GM18498 (cell line): ENCODE measurements at regions not wholly inside any gene's neighbourhood (a gene's known extent, or its start where the extent isn't known, plus 50 kb on each side); places are given as distances from the start of the nearest gene placed in this dataset.

Experiments
- ATAC-seq: cut with Tn5 transposase; IDR thresholded peaks from one replicate; pipeline ENCODE4 v1.9.1; 2021; ENCODE audit warnings: mild to moderate bottlenecking, moderate library complexity; ENCODE audit not compliant: unreplicated experiment

DNA sequence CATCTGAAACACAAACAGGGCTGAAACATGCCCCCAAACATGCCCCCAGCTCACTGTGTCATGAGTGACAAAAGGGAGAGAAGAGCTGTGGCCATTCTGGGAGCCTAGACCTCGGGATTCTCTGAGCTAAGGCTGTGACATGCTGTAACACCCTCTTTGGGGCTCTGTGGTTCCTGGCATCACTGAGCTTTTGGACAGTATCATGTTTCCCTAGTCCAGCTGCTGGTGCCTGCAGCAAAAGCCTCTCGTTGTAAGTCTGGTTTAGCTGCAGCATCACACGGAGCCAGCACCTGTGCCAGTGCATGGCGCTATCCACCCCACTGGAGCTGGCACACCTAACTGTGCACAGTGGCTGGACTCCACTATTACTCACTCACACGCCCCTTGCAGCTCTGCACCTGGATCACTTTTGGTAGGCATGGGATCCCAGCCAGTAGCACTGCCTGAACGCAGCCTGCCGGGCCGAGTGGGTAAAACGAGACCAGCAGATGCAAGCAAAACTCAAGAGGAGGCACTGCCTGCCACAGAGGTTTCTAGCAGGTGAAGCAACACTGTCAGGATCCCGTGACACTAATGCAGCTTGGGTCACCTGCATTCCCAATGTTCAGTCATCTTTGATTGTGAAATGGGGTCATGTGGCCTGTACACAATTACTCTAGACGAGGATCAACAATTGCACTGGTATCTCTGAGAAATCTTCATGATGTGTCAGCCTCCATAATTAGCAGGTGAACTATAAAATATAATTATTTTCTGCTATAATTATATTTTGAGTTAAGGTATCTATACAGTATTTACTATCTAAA, 547.2 kb downstream of the ZNF804A start:
- no peak for ATAC-seq

- no peak for ATAC-seq
These were observed 549.0 kb downstream of the ZNF804A start for GRCh38 chr2:185147361-185147760.

DNA sequence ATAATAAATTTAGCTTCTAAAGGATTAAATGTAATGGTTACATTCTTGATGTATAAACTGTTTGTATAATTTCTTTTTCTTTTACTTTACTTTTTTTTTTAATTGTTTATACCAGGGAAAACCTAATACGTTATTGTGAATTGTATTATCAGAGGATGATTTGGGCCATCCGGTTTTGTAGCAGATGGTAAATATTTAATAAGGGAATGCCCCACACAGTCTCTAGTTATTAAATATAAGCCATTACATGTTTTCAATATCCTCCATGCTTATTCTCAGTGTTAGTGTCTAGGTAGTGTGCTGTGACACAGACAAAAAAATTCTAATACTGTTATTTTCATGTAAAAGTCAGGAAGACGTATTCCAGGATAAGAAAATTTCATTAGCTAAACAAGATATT, 553.9 kb downstream of the ZNF804A start:
- ATAC-seq: no peak

- ATAC-seq: no peak
These were observed 563.4 kb downstream of the ZNF804A start for GRCh38 chr2:185161701-185162100.

DNA sequence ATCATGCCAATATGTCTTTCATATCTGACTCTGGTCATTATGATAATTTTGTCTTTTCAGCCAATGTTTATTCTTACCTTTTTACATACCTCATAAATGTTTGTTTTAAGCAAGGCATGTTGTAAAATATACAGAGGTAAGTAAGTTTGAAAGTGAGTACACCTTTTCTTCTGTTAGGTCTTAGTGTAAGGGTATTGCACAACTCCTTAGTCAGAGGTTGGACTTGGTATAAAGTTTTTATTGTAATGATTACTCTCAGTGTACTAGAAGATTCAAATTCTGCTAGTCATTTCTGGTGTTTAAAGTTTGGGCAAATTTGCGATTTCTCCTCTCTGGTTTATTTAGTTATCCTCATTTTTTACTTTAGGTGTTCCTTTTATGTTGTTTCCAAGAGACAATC, 564.3 kb upstream of the FSIP2 start:
- no peak for ATAC-seq

DNA sequence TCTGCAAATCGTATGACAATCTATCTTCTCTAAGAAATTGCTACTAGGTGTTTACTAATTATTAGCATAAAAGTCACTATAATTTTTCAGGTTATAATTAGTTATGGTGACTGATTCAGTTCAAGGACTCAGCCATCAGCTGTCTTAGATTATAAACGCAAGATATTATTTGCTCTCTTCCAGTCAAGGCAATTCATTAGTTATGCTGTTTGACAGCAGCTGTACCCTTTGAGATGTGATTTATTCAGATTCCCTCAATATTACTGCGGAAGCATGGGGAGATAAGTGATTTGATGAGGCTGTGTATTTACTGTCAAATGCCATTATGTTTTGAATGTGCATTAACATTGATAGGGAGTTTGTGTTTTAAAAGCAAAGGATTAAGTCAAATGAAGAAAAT, 558.9 kb upstream of the FSIP2 start:
- no peak for ATAC-seq

- no peak for ATAC-seq
These were observed 556.7 kb upstream of the FSIP2 start for GRCh38 chr2:185181901-185182300.

- no peak for ATAC-seq
These were observed 553.6 kb upstream of the FSIP2 start for GRCh38 chr2:185185044-185185443.

DNA sequence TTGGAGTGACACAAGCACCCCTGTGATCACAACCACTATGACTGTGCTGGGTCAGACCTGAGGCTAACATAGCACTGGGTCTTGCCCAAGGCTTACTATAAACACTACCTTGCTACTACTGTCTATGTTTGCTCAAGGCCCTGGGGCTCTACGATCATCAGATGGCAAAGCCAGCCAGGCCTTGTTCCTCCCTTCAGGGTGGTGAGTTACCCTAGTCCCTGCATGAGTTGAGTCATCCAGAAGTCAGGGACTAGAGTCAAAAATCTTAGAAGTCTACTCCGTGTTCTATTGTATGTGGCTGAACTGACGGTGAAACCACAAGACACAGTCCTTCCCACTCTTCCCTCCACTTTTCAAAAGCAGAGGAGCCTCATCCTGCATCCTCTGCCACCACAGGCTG, 551.2 kb upstream of the FSIP2 start:
- ATAC-seq: no peak

GRCh38 chr2:185188656-185189055, 549.9 kb upstream of the FSIP2 start:
- no peak for ATAC-seq

DNA sequence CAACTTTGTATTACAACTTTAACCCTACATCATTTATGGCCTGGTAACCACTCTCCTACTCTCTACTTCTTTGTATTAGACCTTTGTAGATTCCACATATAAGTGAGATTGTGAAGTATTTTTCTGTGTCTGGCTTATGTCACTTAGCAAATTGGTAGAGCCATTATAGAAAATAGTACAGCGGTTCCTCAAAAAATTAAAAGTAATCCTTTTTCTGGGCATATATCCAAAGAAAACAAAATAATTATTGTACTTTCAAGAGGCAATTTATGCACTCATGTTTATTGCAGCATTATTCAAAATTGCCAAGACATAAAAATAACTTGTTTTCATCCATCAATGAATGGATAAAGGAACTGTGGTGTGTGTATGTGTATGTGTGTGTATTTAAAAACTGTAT, 537.5 kb upstream of the FSIP2 start:
- no peak for ATAC-seq

GRCh38 chr2:185202381-185202780, 536.2 kb upstream of the FSIP2 start:
- no peak for ATAC-seq

GRCh38 chr2:185202945-185203528, 535.6 kb upstream of the FSIP2 start:
- no peak for ATAC-seq

GRCh38 chr2:185208261-185208660, 530.3 kb upstream of the FSIP2 start:
- ATAC-seq: no peak

DNA sequence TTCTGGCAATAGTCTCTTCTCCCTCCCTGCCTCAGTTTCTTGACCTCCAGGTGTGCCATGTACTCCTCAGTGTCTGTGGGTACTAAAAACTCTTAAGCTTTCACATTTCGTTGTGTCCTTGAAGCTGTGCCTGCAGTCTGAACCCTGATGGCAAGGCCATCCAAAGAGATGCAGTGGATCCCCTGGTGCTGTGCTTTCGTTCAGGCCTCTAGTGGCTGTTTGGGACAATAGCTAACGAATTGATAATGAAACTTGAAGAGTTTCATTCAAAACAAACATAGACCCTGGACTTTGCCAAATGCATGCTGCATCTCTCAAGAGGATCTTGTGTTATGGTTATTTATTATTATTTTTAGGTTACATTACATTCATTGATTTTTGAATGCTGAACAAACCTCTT, 523.1 kb upstream of the FSIP2 start:
- no peak for ATAC-seq

DNA sequence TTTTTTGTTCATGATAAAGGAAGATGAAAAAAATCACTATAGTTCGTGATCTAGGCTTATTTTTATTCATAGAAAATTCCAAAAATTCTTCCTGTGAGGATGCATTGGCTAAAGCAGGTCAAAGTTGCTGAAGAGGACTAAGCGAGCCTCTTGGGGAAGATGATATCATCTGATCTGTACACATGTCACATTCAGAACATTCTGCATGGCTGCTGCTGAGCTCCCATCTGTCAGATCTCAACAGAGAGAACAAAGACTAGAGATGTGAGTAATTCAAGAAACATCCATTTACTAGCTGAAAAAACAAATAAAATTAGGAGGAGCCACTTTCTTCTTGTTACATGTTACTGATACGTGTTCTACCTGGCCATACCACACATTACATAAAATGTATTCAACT, 518.6 kb upstream of the FSIP2 start:
- ATAC-seq: no peak

DNA sequence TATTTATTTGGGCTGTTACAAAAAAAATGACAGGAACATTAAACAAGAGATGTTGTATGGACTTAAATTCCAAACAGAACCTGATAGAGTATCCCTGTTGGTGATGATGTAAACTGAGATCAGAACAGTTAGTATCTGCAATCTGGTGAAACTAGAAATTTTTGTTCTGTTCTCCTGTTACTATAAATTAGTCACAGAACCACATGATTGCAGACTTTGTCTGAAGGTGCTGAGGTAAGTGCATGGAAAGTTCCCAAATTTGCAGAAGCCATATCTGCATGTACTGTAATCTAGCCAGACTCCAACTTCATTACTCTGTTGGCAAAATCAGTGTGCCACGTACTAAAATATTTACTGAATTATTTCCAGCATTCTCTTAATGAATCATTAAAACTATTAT, 516.3 kb upstream of the FSIP2 start:
- ATAC-seq: no peak

- no peak for ATAC-seq
These were observed 511.2 kb upstream of the FSIP2 start for GRCh38 chr2:185227391-185227790.

GRCh38 chr2:185239491-185239890, 499.1 kb upstream of the FSIP2 start:
- ATAC-seq: no peak

DNA sequence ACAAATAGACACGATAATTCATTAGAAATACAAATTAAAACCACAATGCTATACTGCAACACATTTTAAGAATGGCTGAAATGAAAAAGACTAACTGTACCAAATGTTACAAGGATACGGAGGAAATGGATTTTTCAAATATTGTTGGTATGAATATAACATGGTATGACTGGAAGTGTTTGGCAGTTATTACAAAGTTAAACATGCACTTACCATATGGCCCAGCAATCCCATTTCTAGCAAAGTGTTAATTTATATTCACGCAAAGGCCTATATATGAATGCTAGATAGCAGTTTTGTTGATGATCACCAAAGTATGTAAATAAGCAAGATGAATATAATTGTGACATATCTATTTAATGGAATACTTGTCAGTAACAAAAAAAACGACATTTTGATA, 497.8 kb upstream of the FSIP2 start:
- ATAC-seq: no peak

DNA sequence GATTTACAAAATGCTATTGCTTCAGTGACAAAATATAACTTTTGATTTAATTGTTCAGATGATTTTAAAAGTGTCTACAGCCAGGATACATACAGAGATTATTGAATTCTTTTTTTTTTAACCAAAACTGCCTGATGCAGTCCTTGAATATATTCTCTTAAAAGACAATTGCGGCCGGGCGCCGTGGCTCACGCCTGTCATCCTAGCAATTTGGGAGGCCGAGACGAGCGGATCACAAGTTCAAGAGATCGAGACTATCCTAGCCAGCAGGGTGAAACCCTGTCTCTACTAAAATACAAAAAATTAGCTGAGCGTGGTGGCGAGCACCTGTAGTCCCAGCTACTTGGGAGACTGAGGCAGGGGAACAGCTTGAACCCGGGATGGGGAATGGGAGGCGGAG, 497.0 kb upstream of the FSIP2 start:
- ATAC-seq: no peak

DNA sequence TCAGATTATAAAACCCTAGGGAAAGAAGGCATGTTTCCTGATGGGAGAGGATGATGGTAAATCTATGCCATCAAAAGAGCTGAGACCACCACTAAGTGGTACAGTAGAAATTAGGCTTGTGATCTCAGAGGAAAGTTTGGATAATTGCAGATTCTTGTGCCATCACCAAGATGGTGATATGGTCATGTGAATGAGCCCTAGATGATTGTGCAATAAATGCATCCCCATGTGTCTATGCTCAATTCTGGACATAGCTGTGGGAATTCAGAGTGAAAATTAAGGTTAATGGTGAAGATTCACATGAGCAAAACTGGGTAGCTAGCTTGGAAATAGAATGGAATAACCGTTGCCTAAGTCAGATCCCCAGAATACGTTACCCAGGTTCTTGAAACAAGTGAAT, 496.1 kb upstream of the FSIP2 start:
- ATAC-seq: no peak

GRCh38 chr2:185245216-185245615, 493.4 kb upstream of the FSIP2 start:
- no peak for ATAC-seq
